RWPE2 (cell line): ENCODE measurements at regions not wholly inside any gene's neighbourhood (a gene's known extent, or its start where the extent isn't known, plus 50 kb on each side); places are given as distances from the start of the nearest gene placed in this dataset.
A peak's percentile ranks its signal among the peaks of the same experiment; 100 is the strongest.

ENCODE experiments used
- ATAC-seq: fragments of 200-7000 bp; cut with Tn5 transposase; 3 replicates; pipeline ENCODE4 v1.9.1; 2021; ENCODE audit warnings: low read depth
- DNase-seq: peaks from one replicate; pipeline ENCODE4 v3.0.0-alpha.2; 2020; ENCODE audit warnings: low spot score
- H3K27ac ChIP-seq: fragments of 450-650 bp; 2 replicates; pipeline ENCODE4 v1.5.1; 2017; ENCODE audit warnings: mild to moderate bottlenecking; ENCODE audit not compliant: poor library complexity, severe bottlenecking
- H3K27me3 ChIP-seq: fragments of 250-450 bp; sonication (Bioruptor Pico); 2 replicates; pipeline ENCODE4 v1.5.1; 2021; ENCODE audit warnings: mild to moderate bottlenecking, moderate library complexity; ENCODE audit not compliant: insufficient read depth, poor library complexity, severe bottlenecking
- H3K36me3 ChIP-seq: fragments of 250-450 bp; sonication (Bioruptor Pico); 2 replicates; pipeline ENCODE4 v1.5.1; 2020; ENCODE audit warnings: low read depth, mild to moderate bottlenecking, moderate library complexity
- H3K4me1 ChIP-seq: fragments of 250-450 bp; sonication (Bioruptor Pico); 2 replicates; pipeline ENCODE4 v1.5.1; 2021; ENCODE audit warnings: mild to moderate bottlenecking, moderate library complexity; ENCODE audit not compliant: insufficient read depth, poor library complexity, severe bottlenecking
- H3K4me3 ChIP-seq: fragments of 250-450 bp; sonication (Bioruptor Pico); 2 replicates; pipeline ENCODE4 v1.5.1; 2021; ENCODE audit warnings: mild to moderate bottlenecking, moderate library complexity; ENCODE audit not compliant: severe bottlenecking
- H3K9me3 ChIP-seq: fragments of 250-450 bp; sonication (Bioruptor Pico); 2 replicates; pipeline ENCODE4 v1.5.1; 2021; ENCODE audit warnings: mild to moderate bottlenecking, moderate library complexity; ENCODE audit not compliant: severe bottlenecking
- CTCF ChIP-seq: fragments of 450-650 bp; IDR thresholded peaks from one replicate; pipeline ENCODE4 v1.5.1; 2017; ENCODE audit warnings: mild to moderate bottlenecking, moderate library complexity; ENCODE audit not compliant: poor library complexity, severe bottlenecking

DNA sequence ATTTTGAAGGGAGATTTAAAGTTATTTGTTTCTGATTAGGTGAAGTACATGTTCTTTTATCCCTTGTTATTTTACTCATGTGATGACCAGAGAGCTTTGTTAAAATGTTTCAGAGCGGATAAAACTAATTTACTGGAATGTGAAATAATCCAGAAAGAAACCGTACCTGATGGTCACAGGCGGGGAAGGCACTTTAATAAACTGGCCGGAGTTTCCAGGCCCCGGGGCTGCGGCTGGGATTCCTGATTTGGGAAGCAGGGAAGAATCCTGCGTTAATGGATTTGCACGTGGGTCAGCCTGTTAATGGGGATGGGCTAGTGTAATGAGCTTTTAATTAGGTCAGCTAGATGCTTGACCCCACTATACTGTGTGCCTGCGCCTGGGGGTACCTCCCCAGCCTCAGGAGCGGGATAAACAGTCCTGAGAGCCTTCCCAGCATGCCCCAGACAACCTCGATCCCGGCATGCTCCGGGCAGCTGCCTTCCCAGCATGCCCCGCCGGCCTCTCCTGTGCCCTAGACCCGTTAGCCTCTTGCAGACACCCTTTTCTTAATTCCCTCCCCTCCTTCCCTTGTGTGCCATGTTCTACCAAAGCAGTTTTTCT is 208.6 kb upstream of the CDKN3 start:
- ATAC-seq = no peak

GRCh38 chr14:54189333-54189732 is 207.5 kb upstream of the CDKN3 start:
- ATAC-seq (no peak), DNase-seq (no peak)
- Histone ChIP-seq H3K4me1 (peaks cover 32% of the 10 kb centered on the region), H3K36me3 (no peaks in the 10 kb centered on the region), H3K27ac (peak overlapping the region; percentile 74), H3K4me3 (no peak overlapping the region), H3K9me3 (no peaks in the 10 kb centered on the region), H3K27me3 (no peaks in the 10 kb centered on the region)
- no peak for TF ChIP-seq CTCF

More for the DNA sequence above, 208.6 kb upstream of the CDKN3 start:
- TF ChIP-seq CTCF = no peak
- DNase-seq = no peak
- Histone ChIP-seq H3K9me3 (no peaks in the 10 kb centered on the region), H3K4me3 (no peak overlapping the region), H3K4me1 (peaks cover 30% of the 10 kb centered on the region), H3K27me3 (no peaks in the 10 kb centered on the region), H3K36me3 (no peaks in the 10 kb centered on the region), H3K27ac (no peak overlapping the region)

- H3K9me3 ChIP-seq = no peaks in the 10 kb centered on the region
- ATAC-seq (peak; percentile 97), DNase-seq (no peak)
- no peaks in the 10 kb centered on the region for H3K36me3 ChIP-seq
- peaks cover 36% of the 10 kb centered on the region for H3K4me1 ChIP-seq
- H3K27ac ChIP-seq = peak overlapping the region; percentile 74
- no peak overlapping the region for H3K4me3 ChIP-seq
- H3K27me3 ChIP-seq = no peaks in the 10 kb centered on the region
- no peak for TF ChIP-seq CTCF
These were observed 207.0 kb upstream of the CDKN3 start for GRCh38 chr14:54189748-54190354.

- H3K4me1 ChIP-seq = peaks cover 36% of the 10 kb centered on the region
- H3K27me3 ChIP-seq = no peaks in the 10 kb centered on the region
- DNase-seq (no peak), ATAC-seq (peak; percentile 40; the same call in 2 of the 3 replicates)
- no peak overlapping the region for H3K4me3 ChIP-seq
- TF ChIP-seq CTCF = no peak
- H3K36me3 ChIP-seq = no peaks in the 10 kb centered on the region
- H3K9me3 ChIP-seq = no peaks in the 10 kb centered on the region
- no peak overlapping the region for H3K27ac ChIP-seq
These were observed 205.0 kb upstream of the CDKN3 start for GRCh38 chr14:54191846-54192245.

DNA sequence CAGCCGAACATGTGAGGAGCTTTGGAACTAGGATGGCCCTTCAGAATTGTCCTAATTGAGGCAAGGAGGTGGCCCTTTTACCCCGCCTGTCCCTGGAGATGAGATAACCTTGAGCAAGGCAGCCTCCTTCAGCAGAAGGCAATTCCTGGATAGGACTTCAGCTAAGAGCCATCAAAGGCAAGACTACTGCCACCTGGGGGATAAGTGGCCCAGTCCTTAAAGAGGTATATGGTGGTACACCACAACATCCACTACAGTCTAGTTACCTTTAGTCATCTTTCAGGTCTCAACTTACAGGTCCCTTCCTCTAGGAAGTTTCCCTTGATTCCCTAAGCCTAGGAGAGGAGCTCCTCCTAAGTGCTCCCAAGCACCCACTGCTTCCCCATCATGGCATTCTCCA is 204.2 kb upstream of the CDKN3 start:
- H3K27me3 ChIP-seq = no peaks in the 10 kb centered on the region
- TF ChIP-seq CTCF = no peak
- H3K4me1 ChIP-seq = peaks cover 36% of the 10 kb centered on the region
- H3K9me3 ChIP-seq = no peaks in the 10 kb centered on the region
- no peak overlapping the region for H3K4me3 ChIP-seq
- no peak for DNase-seq
- no peak overlapping the region for H3K27ac ChIP-seq
- no peak for ATAC-seq
- H3K36me3 ChIP-seq = no peaks in the 10 kb centered on the region
